GM12878 (cell line): ENCODE measurements at regions not wholly inside any gene's neighbourhood (a gene's known extent, or its start where the extent isn't known, plus 50 kb on each side); places are given as distances from the start of the nearest gene placed in this dataset.

ENCODE experiments used
- ATAC-seq: fragments of 200-7000 bp; cut with Tn5 transposase; 3 replicates; pipeline ENCODE4 v1.9.1; 2020; ENCODE audit warnings: mild to moderate bottlenecking, moderate library complexity
- BruUV-seq: library from RNA; stranded (reverse); fragments of 400-500 nt; replicated peaks from 2 replicates; lab custom pipeline; 2021; lab: Mats Ljungman, UMichigan
- CTCF ChIA-PET: fragments of 300-600 bp; sonication (Branson Sonifier 250); formaldehyde crosslinking; extraction: SDS; loops from one replicate; lab custom pipeline; 2021; ENCODE audit warnings: inconsistent platforms; lab: Yijun Ruan, JAX
- POLR2A ChIA-PET: fragments of 350-600 bp; formaldehyde crosslinking; extraction: SDS; loops from one replicate; lab custom pipeline; 2021; ENCODE audit warnings: inconsistent platforms; lab: Charles Lee
- RAD21 ChIA-PET: fragments of 300-600 bp; sonication (Branson Sonifier 250); formaldehyde crosslinking; loops from one replicate; lab custom pipeline; 2023; ENCODE audit warnings: antibody characterized with exemption; ENCODE audit not compliant: unreplicated experiment; lab: Charles Lee
- SMC1A ChIA-PET: fragments of 300-600 bp; sonication (Branson Sonifier 250); formaldehyde crosslinking; loops from one replicate; lab custom pipeline; 2023; ENCODE audit not compliant: unreplicated experiment, uncharacterized antibody; lab: Charles Lee
- DNase-seq: peaks from one replicate; pipeline ENCODE4 v3.0.0-alpha.2; 2011; ENCODE audit warnings: low read depth, low spot score
- FAIRE-seq: peaks from 3 replicates; lab custom pipeline; 2011; peaks lifted over from hg19 to GRCh38; lab: Jason Lieb, UNC
- H2AFZ ChIP-seq: 2 replicates; pipeline ENCODE4 v1.6.0; 2011; ENCODE audit warnings: low read depth, low read length, control low read depth; ENCODE audit not compliant: control insufficient read depth
- H3K27ac ChIP-seq: 2 replicates; pipeline ENCODE4 v1.5.1; 2011; ENCODE audit warnings: control low read depth; ENCODE audit not compliant: control insufficient read depth, insufficient read depth
- H3K27me3 ChIP-seq, 2 experiments: replicated peaks in 1 of 2; 2 replicates each; pipeline versions ENCODE4 v1.6.0 to v1.6.1; 2011; ENCODE audit warnings: low read length in 1 of 2; ENCODE audit not compliant: control insufficient read depth in 2 of 2, insufficient read depth in 2 of 2
- H3K36me3 ChIP-seq, 2 experiments: 2 replicates each; pipeline ENCODE4 v1.5.1; 2011; ENCODE audit warnings: low read length in 1 of 2; ENCODE audit not compliant: control insufficient read depth in 2 of 2, insufficient read depth in 2 of 2
- H3K4me1 ChIP-seq: 2 replicates; pipeline ENCODE4 v1.6.1; 2011; ENCODE audit warnings: mild to moderate bottlenecking, low read length, moderate library complexity, mixed read lengths; ENCODE audit not compliant: control insufficient read depth, insufficient read depth
- H3K4me2 ChIP-seq: 2 replicates; pipeline ENCODE4 v1.6.0; 2011; ENCODE audit warnings: control low read depth; ENCODE audit not compliant: control insufficient read depth, insufficient read depth
- H3K4me3 ChIP-seq: fragments of 200-600 bp; sonication (generic); 2 replicates; pipeline ENCODE4 v1.5.1; 2016
- H3K79me2 ChIP-seq: 2 replicates; pipeline ENCODE4 v1.6.0; 2011; ENCODE audit warnings: low read length; ENCODE audit not compliant: control insufficient read depth, insufficient read depth
- H3K9ac ChIP-seq: 2 replicates; pipeline ENCODE4 v1.8.0; 2011; ENCODE audit warnings: low read length, control low read depth, mixed read lengths; ENCODE audit not compliant: control insufficient read depth, insufficient read depth
- H3K9me3 ChIP-seq: replicated peaks from 3 replicates; pipeline ENCODE4 v1.5.1; 2011; ENCODE audit warnings: mild to moderate bottlenecking, low read length; ENCODE audit not compliant: control insufficient read depth, insufficient read depth
- H4K20me1 ChIP-seq: 2 replicates; pipeline ENCODE4 v1.6.0; 2011; ENCODE audit not compliant: control insufficient read depth, insufficient read depth
- ESRRA ChIP-seq: IDR thresholded peaks from 2 replicates; pipeline ENCODE4 v1.6.1; 2012; ENCODE audit warnings: mild to moderate bottlenecking, low read length, improper control_type of control experiment
- FOXK2 ChIP-seq: fragments of 450-650 bp; IDR thresholded peaks from 2 replicates; pipeline ENCODE4 v1.6.1; 2017; ENCODE audit warnings: mild to moderate bottlenecking, moderate library complexity
- FOXM1 ChIP-seq: IDR thresholded peaks from 2 replicates; pipeline ENCODE4 v1.6.1; 2012; ENCODE audit warnings: low read depth, mild to moderate bottlenecking, inconsistent platforms, low read length, moderate library complexity
- PML ChIP-seq: IDR thresholded peaks from 2 replicates; pipeline ENCODE4 v1.6.1; 2012; ENCODE audit warnings: low read length, inconsistent platforms
- RUNX3 ChIP-seq: IDR thresholded peaks from 2 replicates; pipeline ENCODE4 v1.6.1; 2012; ENCODE audit warnings: low read length, inconsistent platforms
- SMAD5 ChIP-seq: IDR thresholded peaks from 2 replicates; pipeline ENCODE4 v1.6.1; 2016; ENCODE audit warnings: antibody characterized with exemption, low read depth
- SMARCA5 ChIP-seq: fragments of 450-650 bp; IDR thresholded peaks from 2 replicates; pipeline ENCODE4 v1.6.1; 2017; ENCODE audit warnings: mild to moderate bottlenecking
- YBX1 ChIP-seq: fragments of 450-650 bp; IDR thresholded peaks from 2 replicates; pipeline ENCODE4 v1.6.1; 2016; ENCODE audit warnings: antibody characterized with exemption
- in situ Hi-C: fragments of 300-500 bp; cut with MboI; formaldehyde crosslinking; loops from 9 replicates; pipeline ENCODE4 v1.14.3; 2018; ENCODE audit warnings: mixed read lengths
- intact Hi-C: fragments of 100-400 bp; cut with micrococcal nuclease; formaldehyde crosslinking; loops from one replicate; pipeline ENCODE4 v1.14.2; 2022; ENCODE audit not compliant: unreplicated experiment
- TF ChIP-seq, protein P1 (sequence below): fragments of 450-650 bp; IDR thresholded peaks from 2 replicates; pipeline ENCODE4 v1.6.1; 2017; ENCODE audit warnings: mild to moderate bottlenecking, low read depth, inconsistent platforms; ENCODE audit not compliant: poor library complexity, severe bottlenecking
- TF ChIP-seq, protein P2 (sequence below): fragments of 450-650 bp; IDR thresholded peaks from 2 replicates; pipeline ENCODE4 v1.6.1; 2018; ENCODE audit warnings: mild to moderate bottlenecking, low read depth, moderate library complexity; ENCODE audit not compliant: partially characterized antibody
- TF ChIP-seq, protein P3 (sequence below): fragments of 450-650 bp; IDR thresholded peaks from 2 replicates; pipeline ENCODE4 v1.6.1; 2017; ENCODE audit warnings: mild to moderate bottlenecking, moderate library complexity

DNA sequence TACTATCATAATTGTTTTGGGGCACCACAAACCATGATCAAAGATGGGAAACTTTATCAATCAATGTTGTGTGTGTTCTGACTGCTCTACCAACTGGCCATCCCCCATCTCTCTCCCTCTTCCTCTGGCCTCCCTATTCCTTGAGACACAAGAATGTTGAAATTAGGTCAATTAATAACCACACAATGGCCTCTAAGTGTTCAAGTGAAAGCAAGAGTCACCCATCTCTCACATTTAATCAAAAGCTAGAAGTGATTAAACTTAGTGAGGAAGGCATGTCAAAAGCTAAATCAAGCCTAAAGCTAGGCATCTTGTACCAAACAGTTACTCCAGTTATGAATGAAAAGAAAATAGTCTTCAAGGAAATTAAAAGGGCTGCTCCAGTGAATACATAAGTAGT is 390.3 kb upstream of the NFIA start:
- POLR2A ChIA-PET, result no interaction called here
- in situ Hi-C loops, result no loop called here

More for the DNA sequence above, 390.3 kb upstream of the NFIA start:
- Histone ChIP-seq H3K27me3 (no peaks in the 10 kb centered on the region), H3K27ac (no peak overlapping the region), H3K4me2 (no peak overlapping the region), H3K79me2 (no peaks in the 10 kb centered on the region), H3K4me1 (no peaks in the 10 kb centered on the region), H3K36me3 (no peaks in the 10 kb centered on the region), H2AFZ (no peak overlapping the region), H3K4me3 (no peak overlapping the region), H3K9me3 (no peaks in the 10 kb centered on the region), H3K9ac (no peak overlapping the region), H4K20me1 (no peaks in the 10 kb centered on the region)
- TF ChIP-seq FOXK2 (no peak), SMARCA5 (no peak), RUNX3 (no peak), PML (no peak), ESRRA (no peak), FOXM1 (no peak), SMAD5 (no peak), YBX1 (no peak)
- TF ChIP-seq, protein P1, sequence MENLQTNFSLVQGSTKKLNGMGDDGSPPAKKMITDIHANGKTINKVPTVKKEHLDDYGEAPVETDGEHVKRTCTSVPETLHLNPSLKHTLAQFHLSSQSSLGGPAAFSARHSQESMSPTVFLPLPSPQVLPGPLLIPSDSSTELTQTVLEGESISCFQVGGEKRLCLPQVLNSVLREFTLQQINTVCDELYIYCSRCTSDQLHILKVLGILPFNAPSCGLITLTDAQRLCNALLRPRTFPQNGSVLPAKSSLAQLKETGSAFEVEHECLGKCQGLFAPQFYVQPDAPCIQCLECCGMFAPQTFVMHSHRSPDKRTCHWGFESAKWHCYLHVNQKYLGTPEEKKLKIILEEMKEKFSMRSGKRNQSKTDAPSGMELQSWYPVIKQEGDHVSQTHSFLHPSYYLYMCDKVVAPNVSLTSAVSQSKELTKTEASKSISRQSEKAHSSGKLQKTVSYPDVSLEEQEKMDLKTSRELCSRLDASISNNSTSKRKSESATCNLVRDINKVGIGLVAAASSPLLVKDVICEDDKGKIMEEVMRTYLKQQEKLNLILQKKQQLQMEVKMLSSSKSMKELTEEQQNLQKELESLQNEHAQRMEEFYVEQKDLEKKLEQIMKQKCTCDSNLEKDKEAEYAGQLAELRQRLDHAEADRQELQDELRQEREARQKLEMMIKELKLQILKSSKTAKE, result no peak
- TF ChIP-seq, protein P2, sequence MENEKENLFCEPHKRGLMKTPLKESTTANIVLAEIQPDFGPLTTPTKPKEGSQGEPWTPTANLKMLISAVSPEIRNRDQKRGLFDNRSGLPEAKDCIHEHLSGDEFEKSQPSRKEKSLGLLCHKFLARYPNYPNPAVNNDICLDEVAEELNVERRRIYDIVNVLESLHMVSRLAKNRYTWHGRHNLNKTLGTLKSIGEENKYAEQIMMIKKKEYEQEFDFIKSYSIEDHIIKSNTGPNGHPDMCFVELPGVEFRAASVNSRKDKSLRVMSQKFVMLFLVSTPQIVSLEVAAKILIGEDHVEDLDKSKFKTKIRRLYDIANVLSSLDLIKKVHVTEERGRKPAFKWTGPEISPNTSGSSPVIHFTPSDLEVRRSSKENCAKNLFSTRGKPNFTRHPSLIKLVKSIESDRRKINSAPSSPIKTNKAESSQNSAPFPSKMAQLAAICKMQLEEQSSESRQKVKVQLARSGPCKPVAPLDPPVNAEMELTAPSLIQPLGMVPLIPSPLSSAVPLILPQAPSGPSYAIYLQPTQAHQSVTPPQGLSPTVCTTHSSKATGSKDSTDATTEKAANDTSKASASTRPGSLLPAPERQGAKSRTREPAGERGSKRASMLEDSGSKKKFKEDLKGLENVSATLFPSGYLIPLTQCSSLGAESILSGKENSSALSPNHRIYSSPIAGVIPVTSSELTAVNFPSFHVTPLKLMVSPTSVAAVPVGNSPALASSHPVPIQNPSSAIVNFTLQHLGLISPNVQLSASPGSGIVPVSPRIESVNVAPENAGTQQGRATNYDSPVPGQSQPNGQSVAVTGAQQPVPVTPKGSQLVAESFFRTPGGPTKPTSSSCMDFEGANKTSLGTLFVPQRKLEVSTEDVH, result no peak
- TF ChIP-seq, protein P3, sequence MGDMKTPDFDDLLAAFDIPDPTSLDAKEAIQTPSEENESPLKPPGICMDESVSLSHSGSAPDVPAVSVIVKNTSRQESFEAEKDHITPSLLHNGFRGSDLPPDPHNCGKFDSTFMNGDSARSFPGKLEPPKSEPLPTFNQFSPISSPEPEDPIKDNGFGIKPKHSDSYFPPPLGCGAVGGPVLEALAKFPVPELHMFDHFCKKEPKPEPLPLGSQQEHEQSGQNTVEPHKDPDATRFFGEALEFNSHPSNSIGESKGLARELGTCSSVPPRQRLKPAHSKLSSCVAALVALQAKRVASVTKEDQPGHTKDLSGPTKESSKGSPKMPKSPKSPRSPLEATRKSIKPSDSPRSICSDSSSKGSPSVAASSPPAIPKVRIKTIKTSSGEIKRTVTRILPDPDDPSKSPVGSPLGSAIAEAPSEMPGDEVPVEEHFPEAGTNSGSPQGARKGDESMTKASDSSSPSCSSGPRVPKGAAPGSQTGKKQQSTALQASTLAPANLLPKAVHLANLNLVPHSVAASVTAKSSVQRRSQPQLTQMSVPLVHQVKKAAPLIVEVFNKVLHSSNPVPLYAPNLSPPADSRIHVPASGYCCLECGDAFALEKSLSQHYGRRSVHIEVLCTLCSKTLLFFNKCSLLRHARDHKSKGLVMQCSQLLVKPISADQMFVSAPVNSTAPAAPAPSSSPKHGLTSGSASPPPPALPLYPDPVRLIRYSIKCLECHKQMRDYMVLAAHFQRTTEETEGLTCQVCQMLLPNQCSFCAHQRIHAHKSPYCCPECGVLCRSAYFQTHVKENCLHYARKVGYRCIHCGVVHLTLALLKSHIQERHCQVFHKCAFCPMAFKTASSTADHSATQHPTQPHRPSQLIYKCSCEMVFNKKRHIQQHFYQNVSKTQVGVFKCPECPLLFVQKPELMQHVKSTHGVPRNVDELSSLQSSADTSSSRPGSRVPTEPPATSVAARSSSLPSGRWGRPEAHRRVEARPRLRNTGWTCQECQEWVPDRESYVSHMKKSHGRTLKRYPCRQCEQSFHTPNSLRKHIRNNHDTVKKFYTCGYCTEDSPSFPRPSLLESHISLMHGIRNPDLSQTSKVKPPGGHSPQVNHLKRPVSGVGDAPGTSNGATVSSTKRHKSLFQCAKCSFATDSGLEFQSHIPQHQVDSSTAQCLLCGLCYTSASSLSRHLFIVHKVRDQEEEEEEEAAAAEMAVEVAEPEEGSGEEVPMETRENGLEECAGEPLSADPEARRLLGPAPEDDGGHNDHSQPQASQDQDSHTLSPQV, result no peak
- ChIA-PET SMC1A (no interaction called here), RAD21 (no interaction called here), CTCF (interaction anchor here (0.5 kb wide), 1 partner anchor 406 kb away, joined by 3 read pairs; no protein-coding TSS in a partner anchor)
- FAIRE-seq (no peak), ATAC-seq (no peak), DNase-seq (no peak)
- intact Hi-C loops, result no loop called here
- no TSS peak for BruUV-seq
